ENCODE measurements at regions not wholly inside any gene's neighbourhood (a gene's known extent, or its start where the extent isn't known, plus 50 kb on each side); places are given as distances from the start of the nearest gene placed in this dataset.

DNA sequence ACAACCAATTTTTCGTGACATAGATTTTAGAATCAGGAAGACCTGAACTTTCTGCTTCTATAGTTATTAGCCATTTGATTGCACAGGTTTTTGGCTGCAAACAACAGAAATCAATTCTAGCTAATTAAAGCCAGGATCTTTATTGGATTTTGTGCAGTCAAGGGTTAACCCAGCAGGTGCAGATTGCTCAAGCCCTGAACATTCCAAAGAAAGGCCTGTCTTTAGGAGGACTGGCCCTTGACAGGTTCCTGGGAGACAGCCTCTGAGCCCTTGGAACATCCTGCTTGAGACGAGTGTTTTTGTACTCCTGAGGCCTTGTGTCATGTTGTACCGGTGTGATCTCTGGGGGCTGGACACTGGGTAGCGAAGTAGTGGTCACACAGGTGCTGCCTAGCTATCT lies 174.6 kb downstream of the PTCSC3 start:
- no peak overlapping the region for H3K4me3 Mint-ChIP-seq
- intact Hi-C loops (cut with micrococcal nuclease) = no loop called here
- no peak overlapping the region for H3K27ac Mint-ChIP-seq
- H3K36me3 Mint-ChIP-seq (ENCODE audit: low read depth) = no peaks in the 10 kb centered on the region
- CTCF ChIA-PET = interaction anchor here (0.6 kb wide), 1 partner anchor 174 kb away, joined by 3 read pairs; no protein-coding TSS in a partner anchor
- H3K27me3 Mint-ChIP-seq (ENCODE audit: low read depth) = no peaks in the 10 kb centered on the region
- H3K9me3 Mint-ChIP-seq = no peaks in the 10 kb centered on the region
- H3K4me1 Mint-ChIP-seq (ENCODE audit: low read depth) = no peaks in the 10 kb centered on the region
- DNase-seq = no peak

DNA sequence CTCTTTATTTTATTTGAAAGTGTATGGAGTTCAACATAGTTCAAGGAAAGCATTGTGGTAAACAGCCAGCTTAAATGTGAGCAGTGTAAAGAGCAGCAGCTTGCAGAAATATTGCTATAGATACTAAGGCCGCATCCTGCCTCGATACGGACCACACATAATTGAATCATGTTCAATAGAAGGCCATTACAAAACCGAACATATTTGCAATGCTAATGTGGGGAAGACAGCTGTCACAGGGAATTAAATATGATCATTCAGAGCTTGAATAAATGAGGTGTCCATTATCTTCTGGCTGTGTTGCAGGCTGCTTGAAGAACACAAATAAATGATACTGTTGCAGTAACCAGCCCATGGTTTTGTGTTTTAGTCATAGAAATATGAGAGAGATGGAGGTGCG lies 173.2 kb downstream of the BRMS1L start:
- Mint-ChIP-seq H3K27ac (no peak overlapping the region), H3K9me3 (no peaks in the 10 kb centered on the region), H3K4me1 (ENCODE audit: low read depth) (no peaks in the 10 kb centered on the region), H3K36me3 (ENCODE audit: low read depth) (no peaks in the 10 kb centered on the region), H3K27me3 (ENCODE audit: low read depth) (no peaks in the 10 kb centered on the region), H3K4me3 (no peak overlapping the region)
- DNase-seq = no peak
- CTCF ChIA-PET = interaction anchor here (0.6 to 0.7 kb wide), 2 partner anchors 19 to 29 kb away, joined by 3 to 4 read pairs; no protein-coding TSS in a partner anchor
- intact Hi-C loops (cut with micrococcal nuclease) = no loop called here

DNA sequence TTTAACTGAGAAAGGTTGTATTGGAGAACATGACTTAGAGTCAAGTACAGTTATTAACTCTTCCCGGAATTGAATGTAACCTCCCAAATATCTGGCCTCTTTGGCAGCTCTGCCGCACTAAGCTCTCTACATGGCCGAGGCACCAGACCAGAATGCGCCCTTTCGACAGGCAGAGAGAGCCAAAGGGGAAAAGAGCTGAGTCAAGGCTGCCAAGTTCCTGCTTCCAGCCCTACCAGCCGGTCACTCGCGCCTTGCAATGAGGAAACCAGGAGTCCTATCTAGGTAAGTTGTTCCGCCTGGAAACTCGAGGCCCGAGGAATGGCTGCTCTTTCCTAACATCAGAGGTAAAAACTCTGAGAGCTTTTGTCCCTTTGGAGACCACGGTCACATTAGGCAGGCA lies 172.2 kb downstream of the BRMS1L start:
- H3K4me1 Mint-ChIP-seq (ENCODE audit: low read depth) = no peaks in the 10 kb centered on the region
- H3K27me3 Mint-ChIP-seq (ENCODE audit: low read depth) = no peaks in the 10 kb centered on the region
- H3K4me3 Mint-ChIP-seq = no peak overlapping the region
- H3K9me3 Mint-ChIP-seq = no peaks in the 10 kb centered on the region
- CTCF ChIA-PET = no interaction called here
- H3K36me3 Mint-ChIP-seq (ENCODE audit: low read depth) = no peaks in the 10 kb centered on the region
- H3K27ac Mint-ChIP-seq = no peak overlapping the region
- intact Hi-C loops (cut with micrococcal nuclease) = no loop called here
- no peak for DNase-seq

DNA sequence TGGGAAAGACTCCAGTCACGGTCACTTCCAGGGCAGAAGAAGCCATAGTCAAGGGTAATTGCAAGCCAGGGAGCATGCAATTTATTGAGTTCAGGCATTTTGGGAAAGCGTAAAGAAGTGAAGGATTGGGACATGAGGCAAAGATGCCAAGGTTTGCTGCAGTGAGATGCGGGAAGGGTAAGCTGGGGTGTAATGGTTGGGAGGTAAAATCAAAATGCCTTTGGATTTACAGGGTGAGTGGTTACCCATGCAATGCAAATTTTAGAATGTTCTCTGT lies 167.5 kb downstream of the BRMS1L start:
- Mint-ChIP-seq H3K4me1 (ENCODE audit: low read depth) (no peaks in the 10 kb centered on the region), H3K4me3 (no peak overlapping the region), H3K36me3 (ENCODE audit: low read depth) (no peaks in the 10 kb centered on the region), H3K9me3 (no peaks in the 10 kb centered on the region), H3K27me3 (ENCODE audit: low read depth) (peaks cover 3% of the 10 kb centered on the region), H3K27ac (no peak overlapping the region)
- intact Hi-C loops (cut with micrococcal nuclease) = no loop called here
- no peak for DNase-seq
- CTCF ChIA-PET = no interaction called here

DNA sequence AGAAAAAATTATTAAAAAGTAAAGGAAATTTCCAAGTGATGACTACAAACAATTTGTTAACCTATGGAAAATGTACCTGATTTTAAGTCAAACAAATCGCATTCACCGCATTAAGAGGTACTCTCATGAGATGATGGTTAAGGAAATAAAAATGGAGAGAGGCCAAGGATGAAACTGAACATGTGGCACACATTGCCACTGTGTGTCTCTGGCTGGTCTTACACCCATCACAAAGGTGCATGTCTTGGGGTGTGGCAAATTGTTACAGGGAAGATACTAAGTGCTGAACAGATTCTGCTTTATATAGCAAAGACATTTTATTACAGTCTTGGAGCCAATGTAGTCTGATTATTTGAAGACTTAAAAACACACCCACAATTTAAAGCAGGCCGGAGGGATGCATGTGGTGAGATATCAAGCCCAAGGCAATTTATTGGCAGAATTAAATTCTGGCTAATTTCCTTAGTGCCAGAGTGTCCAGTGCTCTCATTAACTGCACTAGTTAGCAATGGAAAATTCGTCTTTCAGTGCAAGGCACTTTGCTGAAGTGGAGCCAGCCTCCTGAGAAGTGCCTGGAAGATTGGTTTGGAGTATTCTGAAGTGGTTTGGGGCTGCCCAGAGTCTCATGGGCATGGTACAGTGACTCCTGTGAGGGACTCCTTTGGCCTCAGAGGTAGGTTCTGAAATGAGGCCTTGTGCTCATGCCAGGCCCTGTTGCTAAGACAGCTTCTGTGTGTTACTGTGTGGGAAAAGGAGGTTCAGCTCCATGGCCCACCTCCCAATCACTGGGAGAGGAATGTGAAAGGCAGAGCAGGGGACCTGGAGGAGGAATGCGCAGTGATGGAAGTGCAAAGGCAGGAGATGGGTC lies 166.9 kb downstream of the BRMS1L start:
- CTCF ChIA-PET = no interaction called here
- Mint-ChIP-seq H3K27me3 (ENCODE audit: low read depth) (peaks cover 3% of the 10 kb centered on the region), H3K36me3 (ENCODE audit: low read depth) (no peaks in the 10 kb centered on the region), H3K27ac (no peak overlapping the region), H3K4me3 (no peak overlapping the region), H3K4me1 (ENCODE audit: low read depth) (no peaks in the 10 kb centered on the region), H3K9me3 (no peaks in the 10 kb centered on the region)
- DNase-seq = no peak
- intact Hi-C loops (cut with micrococcal nuclease) = no loop called here

DNA sequence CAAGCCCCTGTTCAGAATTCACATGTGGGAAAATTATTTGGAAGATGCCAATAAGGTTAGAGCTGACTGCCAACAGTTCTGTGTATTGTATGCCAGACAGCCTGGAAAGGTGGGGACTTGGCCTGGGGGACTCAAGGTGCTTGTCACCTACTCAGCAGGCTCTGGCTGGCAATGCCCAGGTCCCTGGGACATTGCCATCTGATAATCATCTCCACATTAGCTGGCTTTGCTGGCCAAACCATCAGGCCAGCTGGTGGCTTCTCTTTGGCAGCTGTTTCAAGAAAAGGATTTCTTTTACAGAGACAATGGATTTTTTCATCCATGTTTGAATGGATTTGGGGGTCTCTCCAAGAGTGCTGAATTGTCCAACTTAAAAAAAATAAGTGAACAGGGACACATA lies 165.2 kb downstream of the BRMS1L start:
- intact Hi-C loops (cut with micrococcal nuclease) = no loop called here
- H3K36me3 Mint-ChIP-seq (ENCODE audit: low read depth) = no peaks in the 10 kb centered on the region
- no peaks in the 10 kb centered on the region for H3K9me3 Mint-ChIP-seq
- CTCF ChIA-PET = no interaction called here
- DNase-seq = no peak
- no peaks in the 10 kb centered on the region for H3K4me1 Mint-ChIP-seq (ENCODE audit: low read depth)
- H3K27ac Mint-ChIP-seq = no peak overlapping the region
- H3K4me3 Mint-ChIP-seq = no peak overlapping the region
- peaks cover 3% of the 10 kb centered on the region for H3K27me3 Mint-ChIP-seq (ENCODE audit: low read depth)

DNA sequence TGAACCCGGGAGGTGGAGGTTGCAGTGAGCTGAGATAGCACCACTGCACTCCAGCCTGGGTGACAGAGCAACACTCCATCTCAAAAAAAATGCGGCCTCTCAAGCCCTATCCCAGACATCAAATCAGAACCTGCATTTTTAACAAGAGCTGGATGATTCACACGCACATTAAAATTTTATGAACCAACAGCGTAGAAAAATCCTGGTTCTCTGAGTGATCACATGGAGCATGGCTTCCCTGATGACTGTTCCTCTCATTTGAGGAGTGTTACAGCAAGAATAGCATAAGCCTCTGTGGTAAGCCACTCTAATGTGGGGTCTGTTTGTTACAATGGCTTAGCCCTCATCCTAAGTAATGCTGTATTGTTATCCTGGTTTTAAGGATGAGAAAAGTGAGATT lies 163.6 kb downstream of the BRMS1L start:
- H3K4me3 Mint-ChIP-seq = no peak overlapping the region
- intact Hi-C loops (cut with micrococcal nuclease) = no loop called here
- H3K36me3 Mint-ChIP-seq (ENCODE audit: low read depth) = no peaks in the 10 kb centered on the region
- no peak overlapping the region for H3K27ac Mint-ChIP-seq
- CTCF ChIA-PET = no interaction called here
- no peak for DNase-seq
- peaks cover 3% of the 10 kb centered on the region for H3K27me3 Mint-ChIP-seq (ENCODE audit: low read depth)
- H3K9me3 Mint-ChIP-seq = no peaks in the 10 kb centered on the region
- peaks cover 1% of the 10 kb centered on the region for H3K4me1 Mint-ChIP-seq (ENCODE audit: low read depth)

DNA sequence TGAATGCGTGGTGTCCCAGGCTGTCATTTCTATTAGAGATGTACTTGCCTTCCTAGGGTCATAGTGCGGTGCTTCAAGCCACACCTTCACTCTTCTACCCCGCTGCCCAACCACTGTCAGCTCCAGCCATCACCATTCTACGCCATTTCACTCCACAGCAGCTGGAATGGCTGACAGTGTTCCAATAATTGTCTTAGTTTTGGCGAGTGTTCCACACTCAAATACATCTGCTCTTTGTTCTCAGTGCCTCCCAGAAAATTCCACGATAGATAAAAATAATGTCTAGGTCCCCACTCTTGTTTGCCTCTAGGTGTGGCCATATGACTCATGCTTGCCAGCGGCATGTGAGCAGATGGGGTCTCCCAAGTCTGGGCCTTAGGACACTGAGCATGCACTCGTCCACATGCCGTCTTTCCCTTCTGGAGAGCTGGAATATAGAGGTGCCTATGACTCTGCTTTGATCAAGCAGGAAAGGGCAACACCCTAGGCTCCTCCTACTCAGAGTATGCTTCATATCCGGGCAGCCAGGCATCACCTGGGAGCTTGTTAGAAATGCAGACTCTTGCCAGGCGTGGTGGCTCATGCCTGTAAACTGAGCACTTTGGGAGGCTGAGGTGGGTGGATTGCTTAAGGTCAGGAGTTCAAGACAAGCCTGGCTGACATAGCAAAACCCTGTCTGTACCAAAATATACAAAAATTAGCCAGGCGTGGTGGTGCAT lies 163.0 kb downstream of the BRMS1L start:
- peaks cover 3% of the 10 kb centered on the region for H3K27me3 Mint-ChIP-seq (ENCODE audit: low read depth)
- no peak overlapping the region for H3K4me3 Mint-ChIP-seq
- no peak overlapping the region for H3K27ac Mint-ChIP-seq
- no peaks in the 10 kb centered on the region for H3K9me3 Mint-ChIP-seq
- H3K4me1 Mint-ChIP-seq (ENCODE audit: low read depth) = peaks cover 1% of the 10 kb centered on the region
- CTCF ChIA-PET = no interaction called here
- H3K36me3 Mint-ChIP-seq (ENCODE audit: low read depth) = no peaks in the 10 kb centered on the region
- intact Hi-C loops (cut with micrococcal nuclease) = no loop called here
- no peak for DNase-seq

DNA sequence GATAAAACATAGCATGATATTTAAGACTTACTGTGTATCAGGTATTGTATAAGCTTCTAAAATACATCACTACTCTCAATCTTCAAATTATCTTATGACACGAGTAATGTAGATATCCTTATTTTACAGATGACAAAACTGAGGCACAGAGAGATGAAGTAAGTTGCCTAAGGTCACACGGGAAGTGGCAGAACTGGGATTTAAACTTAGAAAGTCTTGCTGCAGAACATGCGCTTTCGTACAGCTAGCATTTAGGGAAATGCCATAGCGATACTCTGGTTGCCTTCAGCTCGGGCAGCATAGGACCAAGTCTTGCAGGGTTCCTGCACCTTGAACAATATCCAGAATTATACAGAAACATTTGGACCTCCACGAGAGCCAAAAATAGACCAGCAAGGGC lies 162.4 kb downstream of the BRMS1L start:
- CTCF ChIA-PET = no interaction called here
- no peaks in the 10 kb centered on the region for H3K9me3 Mint-ChIP-seq
- H3K4me1 Mint-ChIP-seq (ENCODE audit: low read depth) = peaks cover 1% of the 10 kb centered on the region
- H3K27me3 Mint-ChIP-seq (ENCODE audit: low read depth) = peaks cover 3% of the 10 kb centered on the region
- H3K4me3 Mint-ChIP-seq = no peak overlapping the region
- H3K36me3 Mint-ChIP-seq (ENCODE audit: low read depth) = no peaks in the 10 kb centered on the region
- H3K27ac Mint-ChIP-seq = no peak overlapping the region
- DNase-seq = no peak
- intact Hi-C loops (cut with micrococcal nuclease) = no loop called here

DNA sequence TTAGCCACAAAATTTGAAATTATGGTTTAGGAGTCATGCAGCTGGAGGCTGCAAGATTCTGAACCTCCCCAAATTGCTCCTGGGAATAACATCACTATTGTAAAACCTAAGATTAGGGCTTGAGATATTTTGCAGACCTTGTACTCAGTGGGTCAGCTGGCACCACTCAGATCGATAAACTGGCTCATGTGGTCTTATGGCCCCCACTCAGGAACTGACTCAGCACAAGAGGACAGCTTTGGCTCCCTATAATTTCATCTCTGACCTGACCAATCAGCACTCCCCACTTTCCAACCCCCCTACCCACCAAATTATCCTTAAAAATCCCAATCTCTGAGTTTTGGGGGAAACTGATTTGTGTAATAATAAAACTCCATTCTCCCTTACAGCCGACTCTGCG lies 161.6 kb downstream of the BRMS1L start:
- no peak for DNase-seq
- no peaks in the 10 kb centered on the region for H3K9me3 Mint-ChIP-seq
- H3K27ac Mint-ChIP-seq = no peak overlapping the region
- H3K4me3 Mint-ChIP-seq = no peak overlapping the region
- intact Hi-C loops (cut with micrococcal nuclease) = no loop called here
- peaks cover 3% of the 10 kb centered on the region for H3K27me3 Mint-ChIP-seq (ENCODE audit: low read depth)
- no peaks in the 10 kb centered on the region for H3K36me3 Mint-ChIP-seq (ENCODE audit: low read depth)
- H3K4me1 Mint-ChIP-seq (ENCODE audit: low read depth) = peaks cover 1% of the 10 kb centered on the region
- CTCF ChIA-PET = no interaction called here

DNA sequence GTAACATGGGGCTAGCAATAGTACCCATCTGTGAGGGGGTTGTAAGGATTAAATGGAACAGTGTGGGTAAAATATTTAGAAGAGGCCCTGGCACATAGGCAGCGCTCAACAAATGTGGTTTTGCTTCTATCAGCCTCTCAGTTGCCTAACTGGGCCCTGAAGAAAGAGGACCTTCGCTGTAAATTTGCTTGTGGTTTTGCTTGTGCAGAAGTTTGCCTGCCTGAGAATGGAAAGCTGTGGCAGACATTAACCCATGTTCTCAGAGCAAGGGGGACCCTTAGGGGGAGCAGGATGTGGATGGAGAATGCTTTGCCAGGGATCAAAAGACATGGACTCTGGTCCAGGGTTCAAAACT lies 160.1 kb downstream of the BRMS1L start:
- H3K4me3 Mint-ChIP-seq = no peak overlapping the region
- H3K27ac Mint-ChIP-seq = no peak overlapping the region
- peaks cover 3% of the 10 kb centered on the region for H3K27me3 Mint-ChIP-seq (ENCODE audit: low read depth)
- CTCF ChIA-PET = no interaction called here
- no peaks in the 10 kb centered on the region for H3K36me3 Mint-ChIP-seq (ENCODE audit: low read depth)
- no peak for DNase-seq
- H3K9me3 Mint-ChIP-seq = no peaks in the 10 kb centered on the region
- H3K4me1 Mint-ChIP-seq (ENCODE audit: low read depth) = peaks cover 1% of the 10 kb centered on the region
- intact Hi-C loops (cut with micrococcal nuclease) = no loop called here

DNA sequence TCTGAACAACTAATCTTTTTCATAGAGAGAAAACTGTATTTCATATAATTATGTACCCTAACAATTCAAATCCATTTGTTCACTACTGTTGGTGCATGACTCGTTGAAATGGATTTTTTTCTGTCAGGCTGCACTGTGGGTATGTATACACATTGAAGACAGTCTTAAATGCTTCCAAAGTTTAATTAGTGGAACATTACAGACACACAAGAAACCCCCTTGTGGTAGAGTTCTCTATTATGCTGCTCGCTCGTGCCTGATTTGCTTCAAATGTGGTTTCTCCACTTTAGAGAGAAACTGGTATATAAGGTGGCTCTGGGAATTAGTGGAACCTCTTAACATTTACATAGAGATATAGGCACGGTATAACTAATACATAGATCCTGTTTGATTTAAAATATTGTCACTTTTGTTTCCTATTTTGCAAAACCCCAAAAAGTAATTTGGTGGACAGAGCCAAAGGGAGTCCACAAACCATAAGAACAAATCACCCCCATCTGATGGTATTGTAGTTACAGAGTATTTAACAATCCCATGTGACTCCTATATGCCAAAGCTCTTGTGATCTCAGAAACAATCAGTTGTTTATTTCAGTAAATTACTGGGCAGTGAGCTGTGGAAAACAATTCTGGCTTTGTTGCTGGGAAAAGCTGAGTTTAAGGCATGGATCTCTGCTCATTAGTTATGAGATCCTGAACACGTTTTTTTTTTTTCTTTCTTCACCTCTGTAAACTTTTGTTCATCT lies 159.5 kb downstream of the BRMS1L start:
- intact Hi-C loops (cut with micrococcal nuclease) = no loop called here
- Mint-ChIP-seq H3K27me3 (ENCODE audit: low read depth) (peaks cover 3% of the 10 kb centered on the region), H3K4me3 (no peak overlapping the region), H3K9me3 (peaks cover under 1% of the 10 kb centered on the region), H3K27ac (no peak overlapping the region), H3K36me3 (ENCODE audit: low read depth) (no peaks in the 10 kb centered on the region), H3K4me1 (ENCODE audit: low read depth) (peaks cover 1% of the 10 kb centered on the region)
- CTCF ChIA-PET = interaction anchor here (1.2 to 1.4 kb wide), 2 partner anchors 12 to 388 kb away, joined by 3 read pairs; no protein-coding TSS in a partner anchor
- no peak for DNase-seq

DNA sequence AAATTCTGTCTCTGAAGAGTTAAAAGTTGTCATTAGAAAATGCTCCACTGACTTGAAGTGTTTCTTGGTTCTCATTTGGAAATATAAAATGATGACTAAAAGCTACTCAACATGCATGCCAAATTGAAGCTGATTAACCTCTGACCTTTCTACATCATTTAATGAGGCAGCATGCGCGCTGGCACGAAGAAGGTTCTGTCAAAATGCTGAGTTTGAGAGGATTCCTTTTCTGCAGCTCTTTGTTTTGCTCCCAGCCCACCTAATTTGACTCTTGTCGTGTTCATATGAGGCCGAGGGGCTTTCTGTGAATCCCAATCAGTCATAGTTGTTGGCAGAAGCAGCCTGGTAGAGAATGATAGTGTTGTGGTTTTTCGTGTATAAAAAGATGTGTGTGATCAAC lies 153.4 kb downstream of the BRMS1L start:
- intact Hi-C loops (cut with micrococcal nuclease) = no loop called here
- no peaks in the 10 kb centered on the region for H3K36me3 Mint-ChIP-seq (ENCODE audit: low read depth)
- no peak overlapping the region for H3K4me3 Mint-ChIP-seq
- no peak overlapping the region for H3K27ac Mint-ChIP-seq
- H3K4me1 Mint-ChIP-seq (ENCODE audit: low read depth) = no peaks in the 10 kb centered on the region
- no peak for DNase-seq
- peaks cover 1% of the 10 kb centered on the region for H3K9me3 Mint-ChIP-seq
- no peaks in the 10 kb centered on the region for H3K27me3 Mint-ChIP-seq (ENCODE audit: low read depth)
- CTCF ChIA-PET = no interaction called here
